ENCODE measurements at regions not wholly inside any gene's neighbourhood (a gene's known extent, or its start where the extent isn't known, plus 50 kb on each side); places are given as distances from the start of the nearest gene placed in this dataset.

- DNase-seq, result no peak
Observed at GRCh38 chr10:128784444-128784843, 658.2 kb upstream of the MKI67 start.

- DNase-seq, result no peak
Observed at GRCh38 chr10:128792426-128793140, 666.4 kb upstream of the MKI67 start.

GRCh38 chr10:128793726-128794655 is 667.8 kb upstream of the MKI67 start:
- DNase-seq, result no peak

GRCh38 chr10:128796396-128796912 is 670.2 kb upstream of the MKI67 start:
- no peak for DNase-seq

GRCh38 chr10:128802062-128802461 is 665.0 kb upstream of the MGMT start:
- no peak for DNase-seq

GRCh38 chr10:128803790-128804189 is 663.3 kb upstream of the MGMT start:
- no peak for DNase-seq

- DNase-seq, result no peak
Observed at GRCh38 chr10:128804411-128804810, 662.6 kb upstream of the MGMT start.

- DNase-seq, result no peak
Observed at GRCh38 chr10:128808921-128809440, 658.1 kb upstream of the MGMT start.

GRCh38 chr10:128811511-128811910 is 655.5 kb upstream of the MGMT start:
- no peak for DNase-seq

- no peak for DNase-seq
Observed at GRCh38 chr10:128812000-128812399, 655.0 kb upstream of the MGMT start.

GRCh38 chr10:128813574-128813973 is 653.5 kb upstream of the MGMT start:
- DNase-seq, result no peak

- no peak for DNase-seq
Observed at GRCh38 chr10:128814024-128814423, 653.0 kb upstream of the MGMT start.

- no peak for DNase-seq
Observed at GRCh38 chr10:128814782-128815181, 652.3 kb upstream of the MGMT start.

- no peak for DNase-seq
Observed at GRCh38 chr10:128816726-128817125, 650.3 kb upstream of the MGMT start.

GRCh38 chr10:128817636-128818035 is 649.4 kb upstream of the MGMT start:
- no peak for DNase-seq

- no peak for DNase-seq
Observed at GRCh38 chr10:128820663-128821062, 646.4 kb upstream of the MGMT start.

- no peak for DNase-seq
Observed at GRCh38 chr10:128823201-128823600, 643.8 kb upstream of the MGMT start.

GRCh38 chr10:128825626-128826025 is 641.4 kb upstream of the MGMT start:
- DNase-seq, result no peak

GRCh38 chr10:128833671-128834070 is 633.4 kb upstream of the MGMT start:
- DNase-seq, result no peak

GRCh38 chr10:128835361-128835760 is 631.7 kb upstream of the MGMT start:
- no peak for DNase-seq

- DNase-seq, result no peak
Observed at GRCh38 chr10:128837478-128837877, 629.6 kb upstream of the MGMT start.

- no peak for DNase-seq
Observed at GRCh38 chr10:128839134-128839533, 627.9 kb upstream of the MGMT start.

GRCh38 chr10:128839701-128840100 is 627.3 kb upstream of the MGMT start:
- no peak for DNase-seq

- no peak for DNase-seq
Observed at GRCh38 chr10:128843972-128844371, 623.1 kb upstream of the MGMT start.

Measured in activated naive CD4-positive, alpha-beta T cell treated with Interleukin-2 at 50 U/mL for 16 hours (primary cell).